H9 (cell line): ENCODE measurements at regions not wholly inside any gene's neighbourhood (a gene's known extent, or its start where the extent isn't known, plus 50 kb on each side); places are given as distances from the start of the nearest gene placed in this dataset.

ENCODE experiments used
- DNase-seq: peaks from one replicate; pipeline ENCODE4 v3.0.0-alpha.2; 2017
- H2AFZ ChIP-seq: one replicate; pipeline ENCODE4 v1.6.1; 2013; ENCODE audit warnings: mild to moderate bottlenecking, low read length, control low read depth, moderate library complexity
- H2AK5ac ChIP-seq: 2 replicates; pipeline ENCODE4 v1.6.1; 2013; ENCODE audit warnings: low read length, control low read depth, mixed read lengths; ENCODE audit not compliant: insufficient read length
- H2BK120ac ChIP-seq: one replicate; pipeline ENCODE4 v1.6.1; 2013; ENCODE audit warnings: low read depth, mild to moderate bottlenecking, low read length, control low read depth, inconsistent platforms; ENCODE audit not compliant: poor library complexity, severe bottlenecking
- H2BK12ac ChIP-seq: 2 replicates; pipeline ENCODE4 v1.6.1; 2013; ENCODE audit warnings: low read length, control low read depth, mixed read lengths, low read depth; ENCODE audit not compliant: insufficient read length
- H2BK15ac ChIP-seq: 2 replicates; pipeline ENCODE4 v1.6.1; 2013; ENCODE audit warnings: low read depth, low read length, control low read depth
- H2BK20ac ChIP-seq: one replicate; pipeline ENCODE4 v1.6.1; 2013; ENCODE audit warnings: low read depth, mild to moderate bottlenecking, low read length, control low read depth, inconsistent platforms; ENCODE audit not compliant: poor library complexity, severe bottlenecking
- H2BK5ac ChIP-seq: 2 replicates; pipeline ENCODE4 v1.6.1; 2013; ENCODE audit warnings: low read length, control low read depth, mixed read lengths; ENCODE audit not compliant: insufficient read length
- H3K14ac ChIP-seq: 2 replicates; pipeline ENCODE4 v1.6.1; 2013; ENCODE audit warnings: low read length, control low read depth; ENCODE audit not compliant: insufficient read depth
- H3K18ac ChIP-seq: 2 replicates; pipeline ENCODE4 v1.6.1; 2013; ENCODE audit warnings: low read depth, mild to moderate bottlenecking, mixed read lengths, low read length, control low read depth; ENCODE audit not compliant: insufficient read length
- H3K23ac ChIP-seq: 2 replicates; pipeline ENCODE4 v1.6.1; 2013; ENCODE audit warnings: low read length, control low read depth, mixed read lengths, low read depth; ENCODE audit not compliant: insufficient read length
- H3K23me2 ChIP-seq: 2 replicates; pipeline ENCODE4 v1.6.1; 2013; ENCODE audit warnings: low read depth, mild to moderate bottlenecking, mixed read lengths, low read length, control low read depth; ENCODE audit not compliant: insufficient read length, poor library complexity, severe bottlenecking
- H3K27ac ChIP-seq: 2 replicates; pipeline ENCODE4 v1.5.1; 2013; ENCODE audit warnings: low read length, control low read depth, mixed read lengths, low read depth; ENCODE audit not compliant: insufficient read length
- H3K27me3 ChIP-seq: 2 replicates; pipeline ENCODE4 v1.6.1; 2013; ENCODE audit warnings: low read length, control low read depth, inconsistent platforms; ENCODE audit not compliant: insufficient read depth
- H3K4ac ChIP-seq: 2 replicates; pipeline ENCODE4 v1.6.1; 2013; ENCODE audit warnings: low read depth, mild to moderate bottlenecking, control low read depth, inconsistent platforms, low read length, moderate library complexity
- H3K4me1 ChIP-seq: 2 replicates; pipeline ENCODE4 v1.6.1; 2013; ENCODE audit warnings: low read length, control low read depth, inconsistent platforms; ENCODE audit not compliant: insufficient read depth
- H3K4me2 ChIP-seq: 2 replicates; pipeline ENCODE4 v1.6.1; 2013; ENCODE audit warnings: low read length, control low read depth, mixed read lengths; ENCODE audit not compliant: insufficient read length, insufficient read depth
- H3K56ac ChIP-seq: 2 replicates; pipeline ENCODE4 v1.6.1; 2013; ENCODE audit warnings: low read depth, mild to moderate bottlenecking, mixed read lengths, low read length, control low read depth; ENCODE audit not compliant: insufficient read length
- H3K79me1 ChIP-seq: 2 replicates; pipeline ENCODE4 v1.6.1; 2013; ENCODE audit warnings: low read depth, mild to moderate bottlenecking, moderate library complexity, low read length, control low read depth, inconsistent platforms; ENCODE audit not compliant: insufficient read depth, poor library complexity, severe bottlenecking
- H3K79me2 ChIP-seq: 2 replicates; pipeline ENCODE4 v1.6.1; 2013; ENCODE audit warnings: low read length, control low read depth, inconsistent platforms; ENCODE audit not compliant: insufficient read depth
- H3K9ac ChIP-seq: 2 replicates; pipeline ENCODE4 v1.6.1; 2013; ENCODE audit warnings: low read length, control low read depth, mixed read lengths; ENCODE audit not compliant: insufficient read length; ENCODE audit errors: extremely low read depth
- H3K9me3 ChIP-seq: one replicate; pipeline ENCODE4 v1.6.1; 2013; ENCODE audit warnings: low read depth, low read length, inconsistent platforms; ENCODE audit not compliant: control insufficient read depth
- H3T11ph ChIP-seq: one replicate; pipeline ENCODE4 v1.6.1; 2013; ENCODE audit warnings: mild to moderate bottlenecking, low read length, control low read depth, inconsistent platforms
- H4K20me1 ChIP-seq: one replicate; pipeline ENCODE4 v1.6.1; 2013; ENCODE audit not compliant: control insufficient read depth, insufficient read length, insufficient read depth
- H4K5ac ChIP-seq: 2 replicates; pipeline ENCODE4 v1.6.1; 2013; ENCODE audit warnings: low read depth, mild to moderate bottlenecking, mixed read lengths, low read length, control low read depth; ENCODE audit not compliant: insufficient read length
- H4K8ac ChIP-seq: replicated peaks from 2 replicates; pipeline ENCODE4 v1.6.1; 2013; ENCODE audit warnings: low read length, control low read depth, mixed read lengths, low read depth; ENCODE audit not compliant: insufficient read length
- H4K91ac ChIP-seq: 2 replicates; pipeline ENCODE4 v1.6.1; 2013; ENCODE audit warnings: low read depth, mild to moderate bottlenecking, moderate library complexity, mixed read lengths, low read length, control low read depth; ENCODE audit not compliant: insufficient read length
- H3K27ac Mint-ChIP-seq, 3 experiments: 2 replicates in 2 of 3; 3 replicates in 1 of 3; pipeline ENCODE4 v1.8.0; 2020 to 2021; ENCODE audit warnings: mixed read lengths in 3 of 3, mild to moderate bottlenecking in 1 of 3, moderate library complexity in 1 of 3
- H3K27me3 Mint-ChIP-seq: 2 replicates; pipeline ENCODE4 v1.8.0; 2021; ENCODE audit warnings: low read depth, mild to moderate bottlenecking, moderate library complexity, mixed read lengths
- H3K36me3 Mint-ChIP-seq, 3 experiments: 2 replicates in 2 of 3; 3 replicates in 1 of 3; pipeline ENCODE4 v1.8.0; 2020 to 2021; ENCODE audit warnings: low read depth in 3 of 3, mixed read lengths in 3 of 3; ENCODE audit not compliant: insufficient read depth in 1 of 3
- H3K4me1 Mint-ChIP-seq, 2 experiments: 2 replicates each; pipeline ENCODE4 v1.8.0; 2020; ENCODE audit warnings: mixed read lengths in 2 of 2
- H3K4me3 Mint-ChIP-seq, 2 experiments: 2 replicates in 1 of 2; 3 replicates in 1 of 2; pipeline ENCODE4 v1.8.0; 2020 to 2021; ENCODE audit warnings: mild to moderate bottlenecking in 2 of 2, mixed read lengths in 2 of 2, moderate library complexity in 1 of 2
- H3K9me3 Mint-ChIP-seq, 2 experiments: 2 replicates in 1 of 2; 3 replicates in 1 of 2; pipeline ENCODE4 v1.8.0; 2020; ENCODE audit warnings: mild to moderate bottlenecking in 2 of 2, mixed read lengths in 2 of 2, moderate library complexity in 1 of 2
- WGBS: extraction: QIAGEN DNeasy Blood & Tissue Kit; methylation state at CpG from one replicate; pipeline ENCODE4 v1.1.7; 2013; ENCODE audit warnings: missing lambda C conversion rate, low lambda C conversion rate, mixed read lengths; ENCODE audit not compliant: insufficient read length; ENCODE audit errors: extremely low coverage; 5-methylcytosine and 5-hydroxymethylcytosine counted together
- TF ChIP-seq, protein P1 (sequence below): fragments of 200-600 bp; sonication (generic); conservative IDR thresholded peaks from 3 replicates; pipeline ENCODE4 v1.8.0; 2021; ENCODE audit warnings: antibody characterized with exemption, mild to moderate bottlenecking

DNA sequence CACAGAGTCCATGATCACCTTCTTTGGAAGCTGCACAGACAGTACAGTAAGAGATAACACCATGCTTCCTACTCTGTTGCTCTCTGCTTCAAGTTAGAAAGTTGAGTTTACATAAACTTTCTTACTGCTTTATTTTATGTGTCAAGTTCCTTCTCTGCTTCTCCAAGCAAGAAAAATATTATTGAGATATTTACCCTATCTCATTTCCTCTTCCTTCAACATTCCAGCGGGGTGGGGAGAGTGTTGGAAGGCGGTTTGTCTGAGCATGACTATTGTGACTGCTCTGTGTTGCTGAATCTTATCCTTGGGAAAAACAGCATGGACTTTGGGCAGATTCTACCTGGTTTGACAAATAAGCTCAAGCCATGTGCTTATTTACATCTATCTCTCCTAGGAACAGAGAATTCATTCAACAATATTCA is 66.9 kb upstream of the EPB41L4A start:
- H3K18ac ChIP-seq: no peak overlapping the region
- Mint-ChIP-seq H3K4me1 (no peaks in the 10 kb centered on the region), H3K27me3 (no peaks in the 10 kb centered on the region), H3K27ac (no peak overlapping the region), H3K4me3 (no peak overlapping the region), H3K36me3 (no peaks in the 10 kb centered on the region; a peak in 1 of 7 replicates), H3K9me3 (peaks cover 0 to 7% of the 10 kb centered on the region in 2 experiments; a peak in 2 of 5 replicates)
- H2BK15ac ChIP-seq: no peak overlapping the region
- no peak overlapping the region for H3K27ac ChIP-seq
- H3K56ac ChIP-seq: no peak overlapping the region
- H3K23ac ChIP-seq: no peak overlapping the region
- H3K23me2 ChIP-seq: no peaks in the 10 kb centered on the region
- no peak overlapping the region for H4K5ac ChIP-seq
- H2BK12ac ChIP-seq: no peak overlapping the region
- no peak overlapping the region for H2BK20ac ChIP-seq
- H3K9ac ChIP-seq: no peak overlapping the region
- no peak overlapping the region for H3K14ac ChIP-seq
- no peak overlapping the region for H2BK5ac ChIP-seq
- TF ChIP-seq, protein P1, sequence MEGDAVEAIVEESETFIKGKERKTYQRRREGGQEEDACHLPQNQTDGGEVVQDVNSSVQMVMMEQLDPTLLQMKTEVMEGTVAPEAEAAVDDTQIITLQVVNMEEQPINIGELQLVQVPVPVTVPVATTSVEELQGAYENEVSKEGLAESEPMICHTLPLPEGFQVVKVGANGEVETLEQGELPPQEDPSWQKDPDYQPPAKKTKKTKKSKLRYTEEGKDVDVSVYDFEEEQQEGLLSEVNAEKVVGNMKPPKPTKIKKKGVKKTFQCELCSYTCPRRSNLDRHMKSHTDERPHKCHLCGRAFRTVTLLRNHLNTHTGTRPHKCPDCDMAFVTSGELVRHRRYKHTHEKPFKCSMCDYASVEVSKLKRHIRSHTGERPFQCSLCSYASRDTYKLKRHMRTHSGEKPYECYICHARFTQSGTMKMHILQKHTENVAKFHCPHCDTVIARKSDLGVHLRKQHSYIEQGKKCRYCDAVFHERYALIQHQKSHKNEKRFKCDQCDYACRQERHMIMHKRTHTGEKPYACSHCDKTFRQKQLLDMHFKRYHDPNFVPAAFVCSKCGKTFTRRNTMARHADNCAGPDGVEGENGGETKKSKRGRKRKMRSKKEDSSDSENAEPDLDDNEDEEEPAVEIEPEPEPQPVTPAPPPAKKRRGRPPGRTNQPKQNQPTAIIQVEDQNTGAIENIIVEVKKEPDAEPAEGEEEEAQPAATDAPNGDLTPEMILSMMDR: no peak
- H2AFZ ChIP-seq: no peak overlapping the region
- H3K79me2 ChIP-seq: no peaks in the 10 kb centered on the region
- no peak overlapping the region for H3K4ac ChIP-seq
- no peaks in the 10 kb centered on the region for H3K79me1 ChIP-seq
- H4K20me1 ChIP-seq: no peaks in the 10 kb centered on the region
- H4K8ac ChIP-seq: no peak overlapping the region
- no peak overlapping the region for H3K4me2 ChIP-seq
- H2BK120ac ChIP-seq: no peak overlapping the region
- no peak overlapping the region for H3T11ph ChIP-seq
- no peaks in the 10 kb centered on the region for H3K9me3 ChIP-seq
- H3K27me3 ChIP-seq: no peaks in the 10 kb centered on the region
- H4K91ac ChIP-seq: no peak overlapping the region
- no CpG with 5 or more reads among the region's 2 CpGs for WGBS
- H2AK5ac ChIP-seq: no peak overlapping the region
- no peaks in the 10 kb centered on the region for H3K4me1 ChIP-seq
- no peak for DNase-seq
